H9 (cell line): ENCODE measurements at regions not wholly inside any gene's neighbourhood (a gene's known extent, or its start where the extent isn't known, plus 50 kb on each side); places are given as distances from the start of the nearest gene placed in this dataset.

Experiments used
- DNase-seq: peaks from one replicate; pipeline ENCODE4 v3.0.0-alpha.2; 2017
- H2AFZ ChIP-seq: one replicate; pipeline ENCODE4 v1.6.1; 2013; ENCODE audit warnings: mild to moderate bottlenecking, low read length, control low read depth, moderate library complexity
- H2AK5ac ChIP-seq: 2 replicates; pipeline ENCODE4 v1.6.1; 2013; ENCODE audit warnings: low read length, control low read depth, mixed read lengths; ENCODE audit not compliant: insufficient read length
- H2BK120ac ChIP-seq: one replicate; pipeline ENCODE4 v1.6.1; 2013; ENCODE audit warnings: low read depth, mild to moderate bottlenecking, low read length, control low read depth, inconsistent platforms; ENCODE audit not compliant: poor library complexity, severe bottlenecking
- H2BK12ac ChIP-seq: 2 replicates; pipeline ENCODE4 v1.6.1; 2013; ENCODE audit warnings: low read length, control low read depth, mixed read lengths, low read depth; ENCODE audit not compliant: insufficient read length
- H2BK15ac ChIP-seq: 2 replicates; pipeline ENCODE4 v1.6.1; 2013; ENCODE audit warnings: low read depth, low read length, control low read depth
- H2BK20ac ChIP-seq: one replicate; pipeline ENCODE4 v1.6.1; 2013; ENCODE audit warnings: low read depth, mild to moderate bottlenecking, low read length, control low read depth, inconsistent platforms; ENCODE audit not compliant: poor library complexity, severe bottlenecking
- H2BK5ac ChIP-seq: 2 replicates; pipeline ENCODE4 v1.6.1; 2013; ENCODE audit warnings: low read length, control low read depth, mixed read lengths; ENCODE audit not compliant: insufficient read length
- H3K14ac ChIP-seq: 2 replicates; pipeline ENCODE4 v1.6.1; 2013; ENCODE audit warnings: low read length, control low read depth; ENCODE audit not compliant: insufficient read depth
- H3K18ac ChIP-seq: 2 replicates; pipeline ENCODE4 v1.6.1; 2013; ENCODE audit warnings: low read depth, mild to moderate bottlenecking, mixed read lengths, low read length, control low read depth; ENCODE audit not compliant: insufficient read length
- H3K23ac ChIP-seq: 2 replicates; pipeline ENCODE4 v1.6.1; 2013; ENCODE audit warnings: low read length, control low read depth, mixed read lengths, low read depth; ENCODE audit not compliant: insufficient read length
- H3K23me2 ChIP-seq: 2 replicates; pipeline ENCODE4 v1.6.1; 2013; ENCODE audit warnings: low read depth, mild to moderate bottlenecking, mixed read lengths, low read length, control low read depth; ENCODE audit not compliant: insufficient read length, poor library complexity, severe bottlenecking
- H3K27ac ChIP-seq: 2 replicates; pipeline ENCODE4 v1.5.1; 2013; ENCODE audit warnings: low read length, control low read depth, mixed read lengths, low read depth; ENCODE audit not compliant: insufficient read length
- H3K27me3 ChIP-seq: 2 replicates; pipeline ENCODE4 v1.6.1; 2013; ENCODE audit warnings: low read length, control low read depth, inconsistent platforms; ENCODE audit not compliant: insufficient read depth
- H3K4ac ChIP-seq: 2 replicates; pipeline ENCODE4 v1.6.1; 2013; ENCODE audit warnings: low read depth, mild to moderate bottlenecking, control low read depth, inconsistent platforms, low read length, moderate library complexity
- H3K4me1 ChIP-seq: 2 replicates; pipeline ENCODE4 v1.6.1; 2013; ENCODE audit warnings: low read length, control low read depth, inconsistent platforms; ENCODE audit not compliant: insufficient read depth
- H3K4me2 ChIP-seq: 2 replicates; pipeline ENCODE4 v1.6.1; 2013; ENCODE audit warnings: low read length, control low read depth, mixed read lengths; ENCODE audit not compliant: insufficient read length, insufficient read depth
- H3K56ac ChIP-seq: 2 replicates; pipeline ENCODE4 v1.6.1; 2013; ENCODE audit warnings: low read depth, mild to moderate bottlenecking, mixed read lengths, low read length, control low read depth; ENCODE audit not compliant: insufficient read length
- H3K79me1 ChIP-seq: 2 replicates; pipeline ENCODE4 v1.6.1; 2013; ENCODE audit warnings: low read depth, mild to moderate bottlenecking, moderate library complexity, low read length, control low read depth, inconsistent platforms; ENCODE audit not compliant: insufficient read depth, poor library complexity, severe bottlenecking
- H3K79me2 ChIP-seq: 2 replicates; pipeline ENCODE4 v1.6.1; 2013; ENCODE audit warnings: low read length, control low read depth, inconsistent platforms; ENCODE audit not compliant: insufficient read depth
- H3K9ac ChIP-seq: 2 replicates; pipeline ENCODE4 v1.6.1; 2013; ENCODE audit warnings: low read length, control low read depth, mixed read lengths; ENCODE audit not compliant: insufficient read length; ENCODE audit errors: extremely low read depth
- H3K9me3 ChIP-seq: one replicate; pipeline ENCODE4 v1.6.1; 2013; ENCODE audit warnings: low read depth, low read length, inconsistent platforms; ENCODE audit not compliant: control insufficient read depth
- H3T11ph ChIP-seq: one replicate; pipeline ENCODE4 v1.6.1; 2013; ENCODE audit warnings: mild to moderate bottlenecking, low read length, control low read depth, inconsistent platforms
- H4K20me1 ChIP-seq: one replicate; pipeline ENCODE4 v1.6.1; 2013; ENCODE audit not compliant: control insufficient read depth, insufficient read length, insufficient read depth
- H4K5ac ChIP-seq: 2 replicates; pipeline ENCODE4 v1.6.1; 2013; ENCODE audit warnings: low read depth, mild to moderate bottlenecking, mixed read lengths, low read length, control low read depth; ENCODE audit not compliant: insufficient read length
- H4K8ac ChIP-seq: replicated peaks from 2 replicates; pipeline ENCODE4 v1.6.1; 2013; ENCODE audit warnings: low read length, control low read depth, mixed read lengths, low read depth; ENCODE audit not compliant: insufficient read length
- H4K91ac ChIP-seq: 2 replicates; pipeline ENCODE4 v1.6.1; 2013; ENCODE audit warnings: low read depth, mild to moderate bottlenecking, moderate library complexity, mixed read lengths, low read length, control low read depth; ENCODE audit not compliant: insufficient read length
- H3K27ac Mint-ChIP-seq, 3 experiments: 2 replicates in 2 of 3; 3 replicates in 1 of 3; pipeline ENCODE4 v1.8.0; 2020 to 2021; ENCODE audit warnings: mixed read lengths in 3 of 3, mild to moderate bottlenecking in 1 of 3, moderate library complexity in 1 of 3
- H3K27me3 Mint-ChIP-seq: 2 replicates; pipeline ENCODE4 v1.8.0; 2021; ENCODE audit warnings: low read depth, mild to moderate bottlenecking, moderate library complexity, mixed read lengths
- H3K36me3 Mint-ChIP-seq, 3 experiments: 2 replicates in 2 of 3; 3 replicates in 1 of 3; pipeline ENCODE4 v1.8.0; 2020 to 2021; ENCODE audit warnings: low read depth in 3 of 3, mixed read lengths in 3 of 3; ENCODE audit not compliant: insufficient read depth in 1 of 3
- H3K4me1 Mint-ChIP-seq, 2 experiments: 2 replicates each; pipeline ENCODE4 v1.8.0; 2020; ENCODE audit warnings: mixed read lengths in 2 of 2
- H3K4me3 Mint-ChIP-seq, 2 experiments: 2 replicates in 1 of 2; 3 replicates in 1 of 2; pipeline ENCODE4 v1.8.0; 2020 to 2021; ENCODE audit warnings: mild to moderate bottlenecking in 2 of 2, mixed read lengths in 2 of 2, moderate library complexity in 1 of 2
- H3K9me3 Mint-ChIP-seq, 2 experiments: 2 replicates in 1 of 2; 3 replicates in 1 of 2; pipeline ENCODE4 v1.8.0; 2020; ENCODE audit warnings: mild to moderate bottlenecking in 2 of 2, mixed read lengths in 2 of 2, moderate library complexity in 1 of 2
- CTCF ChIP-seq: fragments of 200-600 bp; sonication (generic); conservative IDR thresholded peaks from 3 replicates; pipeline ENCODE4 v1.8.0; 2021; ENCODE audit warnings: antibody characterized with exemption, mild to moderate bottlenecking
- WGBS: extraction: QIAGEN DNeasy Blood & Tissue Kit; methylation state at CpG from one replicate; pipeline ENCODE4 v1.1.7; 2013; ENCODE audit warnings: missing lambda C conversion rate, low lambda C conversion rate, mixed read lengths; ENCODE audit not compliant: insufficient read length; ENCODE audit errors: extremely low coverage; 5-methylcytosine and 5-hydroxymethylcytosine counted together

GRCh38 chrX:25873196-25873595 is 264.9 kb upstream of the MAGEB18 start:
- Mint-ChIP-seq H3K4me3 (no peak overlapping the region), H3K27me3 (no peaks in the 10 kb centered on the region), H3K36me3 (no peaks in the 10 kb centered on the region), H3K4me1 (peaks cover 4 to 5% of the 10 kb centered on the region in 2 experiments), H3K27ac (no peak overlapping the region), H3K9me3 (peaks cover 43 to 46% of the 10 kb centered on the region in 2 experiments)
- Histone ChIP-seq H3K18ac (no peak overlapping the region), H3K56ac (no peak overlapping the region), H4K5ac (no peak overlapping the region), H2AK5ac (no peak overlapping the region), H2AFZ (no peak overlapping the region), H3K9ac (no peak overlapping the region), H2BK5ac (no peak overlapping the region), H2BK12ac (no peak overlapping the region), H3K23ac (no peak overlapping the region), H3K79me2 (no peaks in the 10 kb centered on the region), H3K79me1 (no peaks in the 10 kb centered on the region), H3K14ac (no peak overlapping the region), H3K27me3 (no peaks in the 10 kb centered on the region), H3K27ac (no peak overlapping the region), H3K4ac (no peak overlapping the region), H2BK15ac (no peak overlapping the region), H3K9me3 (peaks cover 19% of the 10 kb centered on the region), H4K20me1 (no peaks in the 10 kb centered on the region), H4K8ac (no peak overlapping the region), H2BK20ac (no peak overlapping the region), H3K4me2 (no peak overlapping the region), H3K4me1 (no peaks in the 10 kb centered on the region), H3T11ph (no peak overlapping the region), H2BK120ac (no peak overlapping the region), H4K91ac (no peak overlapping the region), H3K23me2 (no peaks in the 10 kb centered on the region)
- DNase-seq: no peak
- no CpG with 5 or more reads among the region's 2 CpGs for WGBS
- no peak for TF ChIP-seq CTCF
